ENCODE measurements at regions not wholly inside any gene's neighbourhood (a gene's known extent, or its start where the extent isn't known, plus 50 kb on each side); places are given as distances from the start of the nearest gene placed in this dataset.

- TF ChIP-seq CTCF (IDR thresholded peaks at IDR 0.05) (no peak), POLR2A (IDR thresholded peaks at IDR 0.05) (no peak), EP300 (IDR thresholded peaks at IDR 0.05) (no peak)
These were observed 52.1 kb upstream of the PDZD8 start for GRCh38 chr10:117427356-117427755.
